ENCODE measurements at regions not wholly inside any gene's neighbourhood (a gene's known extent, or its start where the extent isn't known, plus 50 kb on each side); places are given as distances from the start of the nearest gene placed in this dataset.
A peak's percentile ranks its signal among the peaks of the same experiment; 100 is the strongest.

GRCh38 chr5:146947181-146947941 lies 68.8 kb upstream of the PPP2R2B start:
- Histone ChIP-seq H3K27ac (no peak overlapping the region), H3K4me3 (no peak overlapping the region), H3K4me1 (no peaks in the 10 kb centered on the region), H3K27me3 (no peaks in the 10 kb centered on the region), H3K9me3 (no peaks in the 10 kb centered on the region), H3K36me3 (ENCODE audit: low read depth, missing control alignments) (no peaks in the 10 kb centered on the region)
- peak in 2 of 3 experiments; percentile 10 to 30 for TF ChIP-seq CTCF (IDR thresholded peaks at IDR 0.05)
- no peak for TF ChIP-seq POLR2A (IDR thresholded peaks at IDR 0.05)
- 75 to 76% methylated on average over 7 of the region's 7 CpGs for WGBS, 2 donors
- peak; percentile 25 for DNase-seq
- intact Hi-C loops (cut with DNase I; ENCODE audit: low total_unique reads): no loop called here

- Histone ChIP-seq H3K4me1 (no peaks in the 10 kb centered on the region), H3K27me3 (no peaks in the 10 kb centered on the region), H3K4me3 (no peak overlapping the region), H3K27ac (no peak overlapping the region), H3K36me3 (ENCODE audit: low read depth, missing control alignments) (no peaks in the 10 kb centered on the region), H3K9me3 (no peaks in the 10 kb centered on the region)
- TF ChIP-seq CTCF (IDR thresholded peaks at IDR 0.05) (no peak), POLR2A (IDR thresholded peaks at IDR 0.05) (no peak)
- DNase-seq: no peak
- intact Hi-C loops (cut with DNase I; ENCODE audit: low total_unique reads): no loop called here
Observed at GRCh38 chr5:146948666-146949065, 70.1 kb upstream of the PPP2R2B start.

GRCh38 chr5:146952168-146952567 lies 73.6 kb upstream of the PPP2R2B start:
- Histone ChIP-seq H3K4me3 (no peak overlapping the region), H3K9me3 (no peaks in the 10 kb centered on the region), H3K27ac (no peak overlapping the region), H3K4me1 (no peaks in the 10 kb centered on the region), H3K36me3 (ENCODE audit: low read depth, missing control alignments) (no peaks in the 10 kb centered on the region), H3K27me3 (no peaks in the 10 kb centered on the region)
- no peak for TF ChIP-seq POLR2A (IDR thresholded peaks at IDR 0.05)
- no peak for TF ChIP-seq CTCF (IDR thresholded peaks at IDR 0.05)
- intact Hi-C loops (cut with DNase I; ENCODE audit: low total_unique reads): no loop called here
- 65 to 75% methylated on average over 2 of the region's 2 CpGs for WGBS, 2 donors
- DNase-seq: no peak

GRCh38 chr5:146956217-146956616 lies 77.7 kb upstream of the PPP2R2B start:
- no peak for DNase-seq
- no peak overlapping the region for H3K27ac ChIP-seq
- intact Hi-C loops (cut with DNase I; ENCODE audit: low total_unique reads): no loop called here
- no peaks in the 10 kb centered on the region for H3K27me3 ChIP-seq
- no peak for TF ChIP-seq CTCF (IDR thresholded peaks at IDR 0.05)
- no peak for TF ChIP-seq POLR2A (IDR thresholded peaks at IDR 0.05)
- no peaks in the 10 kb centered on the region for H3K9me3 ChIP-seq
- no peaks in the 10 kb centered on the region for H3K36me3 ChIP-seq (ENCODE audit: low read depth, missing control alignments)
- H3K4me1 ChIP-seq: no peaks in the 10 kb centered on the region
- H3K4me3 ChIP-seq: no peak overlapping the region
- 86 to 95% methylated on average over 1 of the region's 1 CpG for WGBS, 2 donors

- intact Hi-C loops (cut with DNase I; ENCODE audit: low total_unique reads): no loop called here
- no peak overlapping the region for H3K4me3 ChIP-seq
- H3K9me3 ChIP-seq: no peaks in the 10 kb centered on the region
- no peak for TF ChIP-seq CTCF (IDR thresholded peaks at IDR 0.05)
- no peak for TF ChIP-seq POLR2A (IDR thresholded peaks at IDR 0.05)
- no peak overlapping the region for H3K27ac ChIP-seq
- DNase-seq: no peak
- no peaks in the 10 kb centered on the region for H3K36me3 ChIP-seq (ENCODE audit: low read depth, missing control alignments)
- H3K27me3 ChIP-seq: no peaks in the 10 kb centered on the region
- H3K4me1 ChIP-seq: no peaks in the 10 kb centered on the region
Observed at GRCh38 chr5:146959360-146959759, 80.8 kb upstream of the PPP2R2B start.
